Esophagus (tissue), 2 donors: ENCODE measurements at regions not wholly inside any gene's neighbourhood (a gene's known extent, or its start where the extent isn't known, plus 50 kb on each side); places are given as distances from the start of the nearest gene placed in this dataset.

Experiments used
- H3K27ac ChIP-seq, 2 donors: one replicate each; pipeline ENCODE4 v1.5.1; 2013; ENCODE audit warnings: low read depth in 2 of 2, mild to moderate bottlenecking in 2 of 2, inconsistent platforms in 1 of 2, low read length in 1 of 2, moderate library complexity in 1 of 2
- H3K27me3 ChIP-seq, 2 donors: one replicate each; pipeline ENCODE4 v1.6.1; 2013; ENCODE audit warnings: low read length in 2 of 2, control low read depth in 1 of 2, mild to moderate bottlenecking in 1 of 2; ENCODE audit not compliant: insufficient read depth in 2 of 2, control insufficient read depth in 1 of 2
- H3K36me3 ChIP-seq, 2 donors: one replicate each; pipeline ENCODE4 v1.6.1; 2013; ENCODE audit warnings: low read length in 1 of 2; ENCODE audit not compliant: control insufficient read depth in 2 of 2, insufficient read depth in 2 of 2
- H3K4me1 ChIP-seq, 2 donors: one replicate each; pipeline ENCODE4 v1.6.1; 2013; ENCODE audit warnings: low read length in 1 of 2; ENCODE audit not compliant: control insufficient read depth in 2 of 2, insufficient read depth in 2 of 2
- H3K4me3 ChIP-seq, 2 donors: one replicate each; pipeline ENCODE4 v1.5.1; 2013; ENCODE audit warnings: low read length in 2 of 2, mild to moderate bottlenecking in 2 of 2, low read depth in 1 of 2, moderate library complexity in 1 of 2
- H3K9me3 ChIP-seq, 2 donors: one replicate each; pipeline ENCODE4 v1.6.1; 2013; ENCODE audit warnings: mild to moderate bottlenecking in 2 of 2, low read depth in 1 of 2, low read length in 1 of 2, moderate library complexity in 1 of 2; ENCODE audit not compliant: control insufficient read depth in 2 of 2, insufficient read depth in 1 of 2
- WGBS, 2 donors: extraction: QIAGEN DNeasy Blood & Tissue Kit; methylation state at CpG; one replicate each; pipeline ENCODE4 v1.1.7; 2013; 5-methylcytosine and 5-hydroxymethylcytosine counted together
- donor health status: healthy with polysubstance abuse.
- donor health status: Bipolar disorder and iron deficiency.

DNA sequence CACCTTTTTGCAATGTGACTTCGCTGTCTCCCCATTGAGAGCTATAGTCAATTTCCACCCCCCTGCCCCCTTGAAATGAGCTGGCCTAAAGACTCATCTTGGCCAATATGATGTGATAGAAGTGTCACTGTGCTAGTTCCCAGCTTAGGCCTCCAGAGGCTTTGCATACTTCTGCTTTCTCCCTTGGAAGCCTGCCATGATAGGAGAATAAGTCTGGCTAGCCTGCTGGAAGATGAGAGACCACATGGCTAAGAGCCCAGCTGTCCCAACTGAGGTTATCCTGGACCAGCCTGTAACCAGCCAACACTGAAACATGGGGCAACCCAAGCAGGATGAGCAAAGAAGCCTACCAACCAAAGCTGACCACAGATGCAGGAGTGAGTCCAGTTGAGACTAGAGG, 196.9 kb downstream of the GRIN2B start:
- Histone ChIP-seq H3K9me3 (no peaks in the 10 kb centered on the region), H3K27me3 (no peaks in the 10 kb centered on the region), H3K4me3 (no peak overlapping the region), H3K36me3 (no peaks in the 10 kb centered on the region), H3K4me1 (no peaks in the 10 kb centered on the region), H3K27ac (no peak overlapping the region)
- WGBS, 2 donors: 86 to 89% methylated on average over 1 of the region's 1 CpG

DNA sequence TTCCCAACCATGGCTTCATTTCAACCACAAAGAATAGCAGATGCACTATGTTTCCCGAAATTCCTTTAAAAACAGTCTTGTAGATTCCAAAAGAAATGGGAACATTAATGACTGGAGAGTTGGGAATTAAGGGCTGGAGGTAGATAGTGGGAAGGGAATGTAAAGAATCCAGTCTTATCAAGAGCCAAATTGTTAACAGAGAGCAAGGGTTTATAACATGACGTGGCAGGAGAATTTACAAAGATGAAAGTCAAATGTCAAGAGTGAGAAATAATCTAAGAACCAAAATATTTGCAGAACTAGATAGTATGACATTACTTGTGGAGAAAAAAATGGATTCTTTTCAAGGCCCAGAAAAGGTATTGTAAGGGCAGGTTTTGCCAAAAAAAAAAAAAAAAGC, 200.9 kb downstream of the GRIN2B start:
- Histone ChIP-seq H3K27ac (no peak overlapping the region), H3K4me1 (no peaks in the 10 kb centered on the region), H3K27me3 (no peaks in the 10 kb centered on the region), H3K9me3 (no peaks in the 10 kb centered on the region), H3K4me3 (no peak overlapping the region), H3K36me3 (no peaks in the 10 kb centered on the region)
- 36 to 47% methylated on average over 2 of the region's 2 CpGs for WGBS, 2 donors

DNA sequence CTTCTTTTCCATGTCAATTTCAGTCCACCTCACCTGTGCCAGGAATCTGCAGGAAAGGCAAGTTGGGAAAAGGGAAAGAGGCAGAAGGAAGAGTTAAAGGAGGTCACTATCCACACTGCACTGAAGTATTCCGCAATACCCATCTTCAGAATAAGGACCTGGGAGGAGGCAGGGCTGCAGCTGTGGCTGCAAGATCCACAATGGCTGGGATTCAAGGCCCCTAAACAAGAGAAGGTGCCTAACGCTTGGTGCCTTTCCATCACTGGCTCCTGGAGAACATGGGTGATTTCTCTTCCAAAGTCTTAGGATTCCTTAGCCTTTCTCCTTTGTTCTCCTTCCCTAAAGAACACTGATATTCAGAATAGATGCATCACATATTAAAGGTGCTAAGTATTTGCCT, 204.0 kb downstream of the GRIN2B start:
- Histone ChIP-seq H3K4me3 (no peak overlapping the region), H3K27ac (no peak overlapping the region), H3K27me3 (no peaks in the 10 kb centered on the region), H3K4me1 (no peaks in the 10 kb centered on the region), H3K36me3 (no peaks in the 10 kb centered on the region), H3K9me3 (no peaks in the 10 kb centered on the region)
- 87 to 88% methylated on average over 2 of the region's 2 CpGs for WGBS, 2 donors

DNA sequence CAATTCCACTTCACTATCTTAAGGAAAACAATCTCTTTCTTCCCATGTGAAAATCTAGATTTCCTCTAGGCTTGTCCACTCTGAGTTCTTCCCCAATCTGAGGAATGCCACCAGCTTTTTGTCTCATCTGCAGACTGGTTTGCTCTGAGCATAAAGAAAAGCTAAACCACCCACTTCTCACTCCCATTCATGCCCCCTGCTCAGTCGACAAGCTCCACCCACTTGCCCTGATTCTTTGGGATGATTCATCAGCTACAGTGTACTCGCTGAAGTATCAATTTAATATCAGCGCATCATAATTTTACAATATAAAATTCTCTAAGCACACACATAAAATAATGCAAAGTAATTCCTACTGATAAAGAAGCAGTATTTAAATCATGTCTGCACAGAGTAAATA, 209.1 kb downstream of the GRIN2B start:
- H3K4me1 ChIP-seq: no peaks in the 10 kb centered on the region
- no peak overlapping the region for H3K27ac ChIP-seq
- peaks cover 0 to 3% of the 10 kb centered on the region in 2 donors for H3K27me3 ChIP-seq
- no peaks in the 10 kb centered on the region for H3K36me3 ChIP-seq
- H3K9me3 ChIP-seq: no peaks in the 10 kb centered on the region
- 49 to 74% methylated on average over 3 of the region's 3 CpGs for WGBS, 2 donors
- no peak overlapping the region for H3K4me3 ChIP-seq

DNA sequence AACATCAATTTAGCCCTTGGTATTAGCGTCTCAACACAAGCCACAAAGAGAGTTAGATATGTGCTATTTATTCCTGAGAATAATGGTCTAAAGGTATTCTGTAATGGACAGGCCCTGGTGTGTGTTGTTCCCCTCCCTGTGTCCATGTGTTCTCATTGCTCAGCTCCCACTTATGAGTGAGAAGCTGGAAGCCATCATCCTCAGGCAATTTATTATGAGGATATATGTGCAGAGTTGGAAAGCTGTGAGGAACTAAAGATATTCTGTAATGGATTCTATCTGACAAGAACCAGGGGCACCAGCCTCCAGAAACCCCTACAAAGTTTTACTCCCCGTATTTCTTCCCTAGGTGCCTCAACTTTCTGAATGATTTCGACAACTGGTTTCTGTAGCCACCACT, 210.8 kb downstream of the GRIN2B start:
- WGBS, 2 donors: 75 to 76% methylated on average over 3 of the region's 3 CpGs
- H3K27me3 ChIP-seq: peaks cover 0 to 3% of the 10 kb centered on the region in 2 donors
- H3K36me3 ChIP-seq: no peaks in the 10 kb centered on the region
- no peaks in the 10 kb centered on the region for H3K4me1 ChIP-seq
- H3K27ac ChIP-seq: no peak overlapping the region
- no peaks in the 10 kb centered on the region for H3K9me3 ChIP-seq
- H3K4me3 ChIP-seq: no peak overlapping the region

DNA sequence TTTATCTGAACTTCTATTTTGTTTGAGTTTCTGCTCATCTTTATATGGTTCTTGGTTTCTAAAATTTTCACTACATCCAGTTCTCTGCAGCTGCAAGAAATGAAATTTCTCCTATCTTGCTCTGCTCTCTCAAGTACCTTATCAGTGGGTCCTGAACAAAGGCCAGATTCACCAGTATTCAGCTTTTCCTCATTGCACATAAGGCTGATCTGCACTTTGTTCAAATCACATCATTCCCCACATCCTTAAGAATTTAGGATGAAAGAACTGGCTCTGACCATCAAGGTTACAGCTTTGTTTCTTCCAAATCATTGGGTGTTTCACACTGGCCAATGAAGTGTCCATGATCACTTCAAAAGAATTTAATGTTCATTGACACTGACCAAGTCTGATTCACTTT, 211.4 kb downstream of the GRIN2B start:
- no peaks in the 10 kb centered on the region for H3K36me3 ChIP-seq

DNA sequence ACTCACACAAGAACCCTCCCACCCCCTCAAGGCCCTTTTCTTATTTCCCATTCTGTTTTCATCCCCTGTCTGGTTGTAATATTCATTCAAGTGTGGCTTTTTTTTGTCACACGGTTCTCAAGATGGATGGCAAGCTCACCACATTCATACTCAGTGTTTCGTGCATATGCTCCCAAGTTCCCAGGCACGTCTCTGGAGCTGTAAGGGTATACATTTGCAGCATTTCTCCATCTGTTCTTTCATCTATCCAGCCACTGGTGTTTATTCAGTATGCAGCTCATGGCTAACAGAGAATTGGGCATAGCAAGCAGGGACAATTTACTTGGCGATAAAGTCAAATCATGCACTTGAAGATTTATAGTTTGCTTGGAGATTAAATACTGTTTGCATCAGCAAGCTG, 212.1 kb downstream of the GRIN2B start:
- no peaks in the 10 kb centered on the region for H3K4me1 ChIP-seq
- H3K36me3 ChIP-seq: no peaks in the 10 kb centered on the region
- no peak overlapping the region for H3K27ac ChIP-seq
- 78 to 86% methylated on average over 4 of the region's 4 CpGs for whole genome bisulfite sequencing, 2 donors
- no peaks in the 10 kb centered on the region for H3K9me3 ChIP-seq
- no peak overlapping the region for H3K4me3 ChIP-seq
- peaks cover 0 to 3% of the 10 kb centered on the region in 2 donors for H3K27me3 ChIP-seq

More for the DNA sequence above, 211.4 kb downstream of the GRIN2B start:
- Histone ChIP-seq H3K9me3 (no peaks in the 10 kb centered on the region), H3K27ac (no peak overlapping the region), H3K27me3 (peaks cover 0 to 3% of the 10 kb centered on the region in 2 donors), H3K4me1 (no peaks in the 10 kb centered on the region), H3K4me3 (no peak overlapping the region)

DNA sequence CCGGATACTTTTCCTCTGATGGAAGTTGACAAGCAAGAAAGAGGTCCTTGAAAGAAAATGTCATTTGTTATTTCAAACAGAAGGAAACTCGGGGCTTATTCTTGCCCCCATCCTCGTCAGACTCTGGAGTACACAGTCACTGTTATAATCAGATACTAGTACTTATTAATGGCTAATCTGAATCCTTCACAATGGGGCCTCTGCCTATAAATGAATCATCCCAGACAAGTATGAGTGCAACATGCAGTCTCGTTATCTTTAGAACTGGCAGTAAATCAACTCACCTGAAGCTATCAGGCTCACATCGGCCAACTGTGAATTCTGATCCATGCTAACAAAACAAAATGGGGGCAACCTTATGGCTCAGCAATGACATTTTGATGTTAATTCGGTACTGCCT, 216.7 kb downstream of the GRIN2B start:
- Histone ChIP-seq H3K4me1 (no peaks in the 10 kb centered on the region), H3K27ac (no peak overlapping the region), H3K36me3 (no peaks in the 10 kb centered on the region), H3K9me3 (peaks cover 0 to 4% of the 10 kb centered on the region in 2 donors), H3K4me3 (no peak overlapping the region), H3K27me3 (no peaks in the 10 kb centered on the region)
- 65 to 68% methylated on average over 6 of the region's 6 CpGs for WGBS, 2 donors

DNA sequence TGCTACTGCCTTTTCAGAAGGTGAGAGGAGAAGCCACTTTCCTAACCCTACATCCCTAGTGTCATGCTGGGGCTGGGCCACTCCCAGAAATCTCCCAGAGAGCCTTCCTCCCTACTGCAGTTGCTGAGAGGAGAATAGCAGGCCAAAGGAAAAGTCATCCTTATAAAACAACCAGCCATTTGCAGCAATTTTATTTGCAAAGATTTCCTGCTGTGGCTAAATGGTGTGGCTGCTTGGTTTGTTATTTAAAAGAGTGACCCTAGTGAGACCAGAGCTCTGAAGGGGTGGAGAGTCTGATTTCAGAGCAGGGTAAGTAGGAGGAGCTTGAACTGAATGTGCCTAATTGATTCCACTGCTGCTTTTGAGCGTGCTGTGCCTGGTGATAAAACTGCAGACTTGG, 232.0 kb downstream of the GRIN2B start:
- no peak overlapping the region for H3K27ac ChIP-seq
- no peaks in the 10 kb centered on the region for H3K27me3 ChIP-seq
- no peak overlapping the region for H3K4me3 ChIP-seq
- H3K9me3 ChIP-seq: peaks cover 0 to 3% of the 10 kb centered on the region in 2 donors
- no peaks in the 10 kb centered on the region for H3K4me1 ChIP-seq
- 41 to 53% methylated on average over 1 of the region's 1 CpG for WGBS, 2 donors
- H3K36me3 ChIP-seq: no peaks in the 10 kb centered on the region

DNA sequence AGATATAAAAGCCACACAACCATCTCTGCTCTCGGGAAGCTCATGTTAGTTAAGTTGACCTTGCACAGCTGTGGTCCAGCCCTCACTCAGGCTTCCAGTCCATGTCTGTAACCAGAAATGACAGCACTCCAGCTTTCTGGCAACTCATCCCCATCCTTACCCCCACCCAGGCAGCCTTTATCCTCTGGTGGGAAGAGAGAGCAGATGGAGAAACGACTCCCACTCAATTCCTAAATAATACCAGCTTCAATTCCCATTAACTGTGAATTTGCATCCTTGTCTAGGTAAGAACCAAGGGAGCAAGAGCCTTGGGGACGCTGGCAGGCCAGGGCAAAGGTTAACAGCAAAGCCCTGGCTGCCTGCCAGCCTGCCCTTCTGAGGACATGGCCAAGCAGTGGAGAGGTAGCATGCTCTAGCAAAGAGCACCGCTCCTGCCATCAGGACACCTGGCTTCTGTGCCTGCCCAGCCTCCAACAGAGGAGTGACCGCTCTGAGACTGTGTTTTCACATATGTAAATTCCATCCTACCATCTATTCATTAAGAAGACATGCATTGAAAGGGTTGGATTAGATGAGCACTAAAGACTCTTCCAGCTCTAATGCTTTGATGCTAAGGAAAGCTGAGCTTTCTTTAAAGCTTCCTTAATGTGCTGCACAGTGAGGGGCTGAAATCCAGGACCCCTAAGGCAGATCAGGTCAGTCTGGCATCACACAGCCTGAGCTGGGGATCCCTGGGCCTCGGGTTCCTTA, 236.1 kb downstream of the GRIN2B start:
- 55 to 56% methylated on average over 6 of the region's 6 CpGs for WGBS, 2 donors
- no peaks in the 10 kb centered on the region for H3K9me3 ChIP-seq

More for the DNA sequence above, 236.1 kb downstream of the GRIN2B start:
- no peaks in the 10 kb centered on the region for H3K27me3 ChIP-seq
- no peaks in the 10 kb centered on the region for H3K36me3 ChIP-seq
- H3K27ac ChIP-seq: no peak overlapping the region
- H3K4me1 ChIP-seq: no peaks in the 10 kb centered on the region
- H3K4me3 ChIP-seq: no peak overlapping the region
